ENCODE measurements at regions not wholly inside any gene's neighbourhood (a gene's known extent, or its start where the extent isn't known, plus 50 kb on each side); places are given as distances from the start of the nearest gene placed in this dataset.

DNA sequence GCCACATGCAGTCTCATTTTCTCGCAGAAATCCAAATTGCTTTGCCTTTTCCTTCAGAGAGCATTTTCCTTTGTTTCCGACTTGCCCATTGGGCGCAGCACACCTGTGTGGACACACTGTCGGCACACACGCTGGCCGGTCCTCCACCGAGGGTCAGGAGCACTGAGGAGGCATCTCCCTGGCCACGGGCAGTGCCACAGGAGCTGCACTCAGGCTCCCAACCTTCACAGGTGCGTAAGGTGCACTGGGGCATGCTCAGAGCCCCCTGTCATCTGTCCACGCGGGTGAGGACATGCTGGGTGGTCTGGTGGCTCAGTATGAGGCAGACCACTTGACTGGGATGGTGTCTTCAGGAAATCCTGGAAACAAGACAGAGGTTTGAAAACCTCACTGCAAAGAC, 779.1 kb downstream of the BRD1 start:
- TF ChIP-seq EP300 (IDR thresholded peaks at IDR 0.05) (no peak), POLR2A (IDR thresholded peaks at IDR 0.05) (no peak)
- TF ChIP-seq, protein P1, sequence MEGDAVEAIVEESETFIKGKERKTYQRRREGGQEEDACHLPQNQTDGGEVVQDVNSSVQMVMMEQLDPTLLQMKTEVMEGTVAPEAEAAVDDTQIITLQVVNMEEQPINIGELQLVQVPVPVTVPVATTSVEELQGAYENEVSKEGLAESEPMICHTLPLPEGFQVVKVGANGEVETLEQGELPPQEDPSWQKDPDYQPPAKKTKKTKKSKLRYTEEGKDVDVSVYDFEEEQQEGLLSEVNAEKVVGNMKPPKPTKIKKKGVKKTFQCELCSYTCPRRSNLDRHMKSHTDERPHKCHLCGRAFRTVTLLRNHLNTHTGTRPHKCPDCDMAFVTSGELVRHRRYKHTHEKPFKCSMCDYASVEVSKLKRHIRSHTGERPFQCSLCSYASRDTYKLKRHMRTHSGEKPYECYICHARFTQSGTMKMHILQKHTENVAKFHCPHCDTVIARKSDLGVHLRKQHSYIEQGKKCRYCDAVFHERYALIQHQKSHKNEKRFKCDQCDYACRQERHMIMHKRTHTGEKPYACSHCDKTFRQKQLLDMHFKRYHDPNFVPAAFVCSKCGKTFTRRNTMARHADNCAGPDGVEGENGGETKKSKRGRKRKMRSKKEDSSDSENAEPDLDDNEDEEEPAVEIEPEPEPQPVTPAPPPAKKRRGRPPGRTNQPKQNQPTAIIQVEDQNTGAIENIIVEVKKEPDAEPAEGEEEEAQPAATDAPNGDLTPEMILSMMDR (IDR thresholded peaks at IDR 0.05) = no peak
